HG03066 (cell line): ENCODE measurements at regions not wholly inside any gene's neighbourhood (a gene's known extent, or its start where the extent isn't known, plus 50 kb on each side); places are given as distances from the start of the nearest gene placed in this dataset.
"Not testable (repeated sequence)": the region's sequence is repeated elsewhere in the genome, so short reads cannot be mapped to it uniquely, and the experiment has no call there.

Experiments used
- ATAC-seq: cut with Tn5 transposase; IDR thresholded peaks from one replicate; pipeline ENCODE4 v1.9.1; 2021; ENCODE audit warnings: low read depth; ENCODE audit not compliant: unreplicated experiment

- ATAC-seq, result no peak
Observed at GRCh38 chr6:100322886-100323285, 141.8 kb downstream of the SIM1 start.

GRCh38 chr6:100320686-100321085 lies 144.0 kb downstream of the SIM1 start:
- ATAC-seq, result no peak

- no peak for ATAC-seq
Observed at GRCh38 chr6:100317031-100317430, 147.7 kb downstream of the SIM1 start.

- no peak for ATAC-seq
Observed at GRCh38 chr6:100314186-100314585, 150.5 kb downstream of the SIM1 start.

GRCh38 chr6:100311707-100312251 lies 152.9 kb downstream of the SIM1 start:
- ATAC-seq, result no peak

GRCh38 chr6:100309174-100309573 lies 155.5 kb downstream of the SIM1 start:
- ATAC-seq, result no peak

- ATAC-seq, result no peak
Observed at GRCh38 chr6:100307561-100307960, 157.2 kb downstream of the SIM1 start.

- ATAC-seq, result no peak
Observed at GRCh38 chr6:100305209-100305869, 159.4 kb downstream of the SIM1 start.

- no peak for ATAC-seq
Observed at GRCh38 chr6:100304575-100304974, 160.1 kb downstream of the SIM1 start.

GRCh38 chr6:100301731-100302130 lies 163.0 kb downstream of the SIM1 start:
- ATAC-seq, result no peak

- no peak for ATAC-seq
Observed at GRCh38 chr6:100300221-100300736, 164.4 kb downstream of the SIM1 start.

- ATAC-seq, result no peak
Observed at GRCh38 chr6:100296810-100297544, 167.7 kb downstream of the SIM1 start.

GRCh38 chr6:100295172-100295571 lies 169.5 kb downstream of the SIM1 start:
- ATAC-seq, result not testable (repeated sequence)

- no peak for ATAC-seq
Observed at GRCh38 chr6:100289285-100289684, 175.4 kb downstream of the SIM1 start.

GRCh38 chr6:100288311-100288710 lies 176.4 kb downstream of the SIM1 start:
- ATAC-seq, result no peak

- no peak for ATAC-seq
Observed at GRCh38 chr6:100283285-100283684, 181.4 kb downstream of the SIM1 start.

- ATAC-seq, result no peak
Observed at GRCh38 chr6:100281471-100281901, 183.2 kb downstream of the SIM1 start.

GRCh38 chr6:100276311-100277057 lies 188.2 kb downstream of the SIM1 start:
- no peak for ATAC-seq

- ATAC-seq, result no peak
Observed at GRCh38 chr6:100274147-100274546, 190.6 kb downstream of the SIM1 start.

- no peak for ATAC-seq
Observed at GRCh38 chr6:100271625-100272024, 193.1 kb downstream of the SIM1 start.

GRCh38 chr6:100271202-100271601 lies 193.5 kb downstream of the SIM1 start:
- ATAC-seq, result no peak
